SKM-1 (cell line): ENCODE measurements at regions not wholly inside any gene's neighbourhood (a gene's known extent, or its start where the extent isn't known, plus 50 kb on each side); places are given as distances from the start of the nearest gene placed in this dataset.

Experiments
- DNase-seq: peaks from one replicate; lab custom pipeline; 2025; ENCODE audit not compliant: unreplicated experiment; lab: John Stamatoyannopoulos, UW

DNA sequence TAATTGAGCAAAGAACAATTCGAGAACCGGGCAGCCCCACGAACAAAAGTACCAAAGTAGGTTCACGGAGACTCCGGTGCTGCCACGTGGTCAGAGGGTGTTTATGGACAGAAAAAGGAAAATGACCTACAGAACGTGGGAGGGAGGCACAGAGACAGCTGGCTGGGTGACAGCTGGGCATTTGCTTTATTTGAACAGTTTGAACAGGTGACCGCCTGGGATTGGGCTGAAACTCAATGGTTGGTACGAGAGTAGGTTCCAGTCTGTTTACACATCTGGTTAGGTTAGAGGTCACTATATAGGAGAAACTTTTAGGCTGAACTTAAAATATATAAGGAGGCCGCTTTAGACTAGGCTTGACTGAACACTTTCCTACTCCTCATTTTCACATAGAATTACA lies 50.6 kb upstream of the CELF2 start:
- no peak for DNase-seq

- no peak for DNase-seq
Measured at GRCh38 chr10:10967581-10968256, 50.0 kb upstream of the CELF2 start.
